ENCODE measurements at regions not wholly inside any gene's neighbourhood (a gene's known extent, or its start where the extent isn't known, plus 50 kb on each side); places are given as distances from the start of the nearest gene placed in this dataset.

GRCh38 chr12:73898645-73899044 is 639.0 kb upstream of the ATXN7L3B start:
- Mint-ChIP-seq H3K9me3 (no peaks in the 10 kb centered on the region), H3K4me3 (no peak overlapping the region), H3K27me3 (ENCODE audit: low read depth) (no peaks in the 10 kb centered on the region), H3K36me3 (no peaks in the 10 kb centered on the region), H3K4me1 (no peaks in the 10 kb centered on the region), H3K27ac (no peak overlapping the region)
- DNase-seq (ENCODE audit: low spot score in 2 of 2, unreplicated experiment in 2 of 2), result no peak
- TF ChIP-seq CTCF (IDR thresholded peaks at IDR 0.05; ENCODE audit: unreplicated experiment), result no peak

- Mint-ChIP-seq H3K36me3 (no peaks in the 10 kb centered on the region), H3K4me1 (no peaks in the 10 kb centered on the region), H3K4me3 (no peak overlapping the region), H3K27me3 (ENCODE audit: low read depth) (no peaks in the 10 kb centered on the region), H3K9me3 (no peaks in the 10 kb centered on the region), H3K27ac (no peak overlapping the region)
- DNase-seq (ENCODE audit: low spot score in 2 of 2, unreplicated experiment in 2 of 2), result no peak
- TF ChIP-seq CTCF (IDR thresholded peaks at IDR 0.05; ENCODE audit: unreplicated experiment), result no peak
Measured at GRCh38 chr12:73902260-73902659, 635.4 kb upstream of the ATXN7L3B start.

GRCh38 chr12:73906757-73907156 is 630.9 kb upstream of the ATXN7L3B start:
- H3K27ac Mint-ChIP-seq, result no peak overlapping the region
- no peak for DNase-seq (ENCODE audit: low spot score in 2 of 2, unreplicated experiment in 2 of 2)
- TF ChIP-seq CTCF (IDR thresholded peaks at IDR 0.05; ENCODE audit: unreplicated experiment), result no peak
- H3K4me3 Mint-ChIP-seq, result no peak overlapping the region
- peaks cover 1% of the 10 kb centered on the region for H3K4me1 Mint-ChIP-seq
- H3K27me3 Mint-ChIP-seq (ENCODE audit: low read depth), result no peaks in the 10 kb centered on the region
- peaks cover 5% of the 10 kb centered on the region for H3K9me3 Mint-ChIP-seq
- H3K36me3 Mint-ChIP-seq, result no peaks in the 10 kb centered on the region

GRCh38 chr12:73935817-73936216 is 601.8 kb upstream of the ATXN7L3B start:
- H3K27me3 Mint-ChIP-seq (ENCODE audit: low read depth), result no peaks in the 10 kb centered on the region
- H3K36me3 Mint-ChIP-seq, result no peaks in the 10 kb centered on the region
- no peak for TF ChIP-seq CTCF (IDR thresholded peaks at IDR 0.05; ENCODE audit: unreplicated experiment)

GRCh38 chr12:73947326-73948026 is 590.2 kb upstream of the ATXN7L3B start:
- Mint-ChIP-seq H3K4me3 (no peak overlapping the region), H3K4me1 (no peaks in the 10 kb centered on the region), H3K36me3 (no peaks in the 10 kb centered on the region)

More at GRCh38 chr12:73935817-73936216, 601.8 kb upstream of the ATXN7L3B start:
- H3K4me3 Mint-ChIP-seq, result no peak overlapping the region
- no peaks in the 10 kb centered on the region for H3K4me1 Mint-ChIP-seq
- H3K9me3 Mint-ChIP-seq, result no peaks in the 10 kb centered on the region
- DNase-seq (ENCODE audit: low spot score in 2 of 2, unreplicated experiment in 2 of 2), result no peak
- H3K27ac Mint-ChIP-seq, result no peak overlapping the region

More at GRCh38 chr12:73947326-73948026, 590.2 kb upstream of the ATXN7L3B start:
- no peak for DNase-seq (ENCODE audit: low spot score in 2 of 2, unreplicated experiment in 2 of 2)
- no peak for TF ChIP-seq CTCF (IDR thresholded peaks at IDR 0.05; ENCODE audit: unreplicated experiment)
- no peak overlapping the region for H3K27ac Mint-ChIP-seq
- H3K27me3 Mint-ChIP-seq (ENCODE audit: low read depth), result no peaks in the 10 kb centered on the region
- no peaks in the 10 kb centered on the region for H3K9me3 Mint-ChIP-seq

Measured in mesothelial cell of epicardium (in vitro differentiated cells).